Heart left ventricle (tissue), 16 donors: ENCODE measurements at regions not wholly inside any gene's neighbourhood (a gene's known extent, or its start where the extent isn't known, plus 50 kb on each side); places are given as distances from the start of the nearest gene placed in this dataset.

Experiments
- ATAC-seq, 4 donors: fragments of 200-7000 bp; cut with Tn5 transposase; one replicate each; pipeline ENCODE4 v1.9.1; 2020 to 2022; ENCODE audit warnings: moderate library complexity in 4 of 4, mild to moderate bottlenecking in 3 of 4, moderate number of reproducible peaks in 1 of 4
- DNase-seq, 5 donors: peaks; one replicate each; pipeline ENCODE4 v3.0.0-alpha.2; 2020
- H3K27ac ChIP-seq, 12 donors: fragments of 200-600 bp; sonication (generic) in 4 of 12; one replicate each; pipeline versions ENCODE4 v1.5.0 to v1.8.0; 2016 to 2022; ENCODE audit warnings: mild to moderate bottlenecking in 2 of 12
- H3K27me3 ChIP-seq, 9 donors: fragments of 200-600 bp; sonication (generic) in 2 of 9; one replicate each; pipeline versions ENCODE4 v1.5.1 to v1.8.0; 2016 to 2022; ENCODE audit warnings: mild to moderate bottlenecking in 3 of 9
- H3K36me3 ChIP-seq, 9 donors: fragments of 200-600 bp; sonication (generic) in 2 of 9; one replicate each; pipeline versions ENCODE4 v1.5.0 to v1.8.0; 2018 to 2022; ENCODE audit warnings: mild to moderate bottlenecking in 2 of 9
- H3K4me1 ChIP-seq, 12 donors: fragments of 200-600 bp; sonication (generic) in 4 of 12; one replicate each; pipeline versions ENCODE4 v1.5.0 to v1.8.0; 2016 to 2022; ENCODE audit warnings: mild to moderate bottlenecking in 3 of 12
- H3K4me3 ChIP-seq, 12 donors: fragments of 200-600 bp; sonication (generic) in 4 of 12; one replicate each; pipeline versions ENCODE4 v1.5.0 to v1.8.0; 2017 to 2022; ENCODE audit warnings: mild to moderate bottlenecking in 9 of 12, moderate library complexity in 4 of 12
- H3K9me3 ChIP-seq, 12 donors: fragments of 200-600 bp; sonication (generic) in 4 of 12; one replicate each; pipeline versions ENCODE4 v1.5.0 to v1.8.0; 2016 to 2022; ENCODE audit warnings: mild to moderate bottlenecking in 1 of 12
- POLR2A ChIP-seq, 2 donors: fragments of 450-650 bp; IDR thresholded peaks; one replicate each; pipeline ENCODE4 v1.6.1; 2017; ENCODE audit warnings: antibody characterized with exemption in 2 of 2, mild to moderate bottlenecking in 2 of 2, moderate library complexity in 2 of 2
- WGBS, 4 donors: extraction: QIAGEN DNeasy Blood & Tissue Kit in 2 of 4; methylation state at CpG; one replicate each; pipeline versions ENCODE4 v1.1.5 to v1.1.7; 2013 to 2018; 5-methylcytosine and 5-hydroxymethylcytosine counted together
- intact Hi-C, 10 donors: fragments of 100-400 bp; cut with DNase I; formaldehyde crosslinking; loops; one replicate each; pipeline versions ENCODE4 v1.11.1 to v1.14.2; 2022
- TF ChIP-seq, protein P1 (sequence below), 12 donors: fragments of 200-600 bp; sonication (generic) in 4 of 12; IDR thresholded peaks; one replicate each; pipeline versions ENCODE4 v1.5.0 to v1.8.0; 2018 to 2022; ENCODE audit warnings: antibody characterized with exemption in 12 of 12, mild to moderate bottlenecking in 5 of 12
- donor health status: ischemic (EF 13 %, LVEDD 7.1; RV severe dilation, severe dysfunction).
- donor health status: healthy with polysubstance abuse.
- donor health status: DM: no; HTN: yes; CAD: no.
- donor health status: DM: no; HTN: no; CAD: no.
- donor health status: ischemic (EF 25% LVEDD 6.9; RV normal size, moderate dysfunction).
- donor health status: ischemic (EF 25% LVEDD 5.7; RV mildly dilated, moderate dysfunction).
- donor health status: healthy.
- donor health status: DM: yes; HTN: yes; CAD: no.
- donor health status: ischemic (EF 35%, LVEDD 5.7; RV mildly dilated, moderate dysfunction).
- donor health status: nonischemic (EF 11% LVEDD 7.7; RV severe dilation, severe dysfunction).
- donor health status: DM: yes; HTN: yes; CAD: no.
- donor health status: PGD.
- donor health status: ischemic (EF 29% LVEDD 5.4; RV normal size, mild dysfunction).
- donor health status: nonischemic (EF 23%, LVEDD 6.1; RV moderate dilation, normal function).

DNA sequence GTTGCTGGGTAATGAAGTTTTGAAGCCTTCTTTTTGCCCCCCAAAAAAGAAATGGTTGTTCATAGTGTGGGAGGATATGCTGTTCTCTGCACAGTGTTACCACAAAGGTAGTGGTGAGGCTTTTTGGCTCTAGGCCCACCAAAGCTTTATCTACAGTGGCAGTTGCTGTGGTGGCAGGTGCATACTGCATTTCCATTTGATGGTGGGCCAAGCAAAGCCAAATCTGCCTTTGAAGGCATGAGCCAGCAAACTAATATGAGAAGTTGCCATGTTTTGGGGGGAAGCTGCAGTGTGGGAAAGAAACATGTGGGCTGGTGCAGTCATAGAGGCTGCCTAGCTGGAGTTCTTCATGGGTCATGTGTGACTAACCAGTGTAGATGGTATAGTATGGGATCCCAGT is 858.1 kb upstream of the TSPY4 start:
- ATAC-seq, result no peak
- no peaks in the 10 kb centered on the region for H3K9me3 ChIP-seq
- H3K36me3 ChIP-seq, result no peaks in the 10 kb centered on the region
- H3K27me3 ChIP-seq, result no peaks in the 10 kb centered on the region
- H3K4me3 ChIP-seq, result no peak overlapping the region
- no peak for TF ChIP-seq POLR2A (IDR thresholded peaks at IDR 0.05)
- DNase-seq, result no peak
- H3K27ac ChIP-seq, result no peak overlapping the region
- intact Hi-C loops, result no loop called here
- H3K4me1 ChIP-seq, result no peaks in the 10 kb centered on the region

GRCh38 chrY:8488955-8489354 is 848.3 kb upstream of the TSPY4 start:
- H3K36me3 ChIP-seq, result no peaks in the 10 kb centered on the region
- no peaks in the 10 kb centered on the region for H3K4me1 ChIP-seq
- H3K27me3 ChIP-seq, result no peaks in the 10 kb centered on the region
- ATAC-seq (no peak), DNase-seq (no peak)
- no peak overlapping the region for H3K27ac ChIP-seq
- H3K4me3 ChIP-seq, result no peak overlapping the region
- intact Hi-C loops, result no loop called here
- TF ChIP-seq, protein P1, sequence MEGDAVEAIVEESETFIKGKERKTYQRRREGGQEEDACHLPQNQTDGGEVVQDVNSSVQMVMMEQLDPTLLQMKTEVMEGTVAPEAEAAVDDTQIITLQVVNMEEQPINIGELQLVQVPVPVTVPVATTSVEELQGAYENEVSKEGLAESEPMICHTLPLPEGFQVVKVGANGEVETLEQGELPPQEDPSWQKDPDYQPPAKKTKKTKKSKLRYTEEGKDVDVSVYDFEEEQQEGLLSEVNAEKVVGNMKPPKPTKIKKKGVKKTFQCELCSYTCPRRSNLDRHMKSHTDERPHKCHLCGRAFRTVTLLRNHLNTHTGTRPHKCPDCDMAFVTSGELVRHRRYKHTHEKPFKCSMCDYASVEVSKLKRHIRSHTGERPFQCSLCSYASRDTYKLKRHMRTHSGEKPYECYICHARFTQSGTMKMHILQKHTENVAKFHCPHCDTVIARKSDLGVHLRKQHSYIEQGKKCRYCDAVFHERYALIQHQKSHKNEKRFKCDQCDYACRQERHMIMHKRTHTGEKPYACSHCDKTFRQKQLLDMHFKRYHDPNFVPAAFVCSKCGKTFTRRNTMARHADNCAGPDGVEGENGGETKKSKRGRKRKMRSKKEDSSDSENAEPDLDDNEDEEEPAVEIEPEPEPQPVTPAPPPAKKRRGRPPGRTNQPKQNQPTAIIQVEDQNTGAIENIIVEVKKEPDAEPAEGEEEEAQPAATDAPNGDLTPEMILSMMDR (IDR thresholded peaks at IDR 0.05), result no peak
- no peak for TF ChIP-seq POLR2A (IDR thresholded peaks at IDR 0.05)
- H3K9me3 ChIP-seq, result no peaks in the 10 kb centered on the region
- 38 to 43% methylated on average over 1 of the region's 1 CpG; no CpG with 5 or more reads in 2 of the 4 donors for WGBS, 4 donors

GRCh38 chrY:8489880-8490630 is 847.2 kb upstream of the TSPY4 start:
- Histone ChIP-seq H3K27ac (no peak overlapping the region), H3K9me3 (no peaks in the 10 kb centered on the region), H3K27me3 (no peaks in the 10 kb centered on the region), H3K36me3 (no peaks in the 10 kb centered on the region), H3K4me3 (no peak overlapping the region), H3K4me1 (no peaks in the 10 kb centered on the region)
- intact Hi-C loops, result no loop called here
- DNase-seq (no peak), ATAC-seq (no peak)
- WGBS, 4 donors, result 61 to 71% methylated on average over 4 of the region's 4 CpGs; no CpG with 5 or more reads in 2 of the 4 donors
- TF ChIP-seq, protein P1 (IDR thresholded peaks at IDR 0.05), result no peak
- TF ChIP-seq POLR2A (IDR thresholded peaks at IDR 0.05), result no peak

DNA sequence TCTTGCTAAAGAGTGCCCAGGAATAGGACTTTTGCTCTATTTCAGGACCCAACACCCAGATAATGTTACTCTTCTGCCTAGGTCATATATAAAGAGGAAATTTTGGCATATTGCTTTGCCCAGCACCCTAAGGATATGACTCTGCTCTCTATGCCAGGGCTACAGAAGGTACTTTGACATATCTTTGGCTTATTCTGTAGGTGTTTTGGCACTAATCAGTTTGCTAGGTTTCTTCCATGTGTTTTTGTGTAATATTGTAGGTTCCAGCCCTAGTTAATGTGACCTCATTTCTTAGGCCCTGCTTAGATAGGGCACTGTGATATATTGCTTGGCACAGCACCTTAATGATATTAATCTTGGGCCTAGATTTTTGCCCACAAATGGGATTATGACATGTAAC is 842.9 kb upstream of the TSPY4 start:
- Histone ChIP-seq H3K4me1 (no peaks in the 10 kb centered on the region), H3K4me3 (no peak overlapping the region), H3K27me3 (no peaks in the 10 kb centered on the region), H3K36me3 (no peaks in the 10 kb centered on the region), H3K27ac (no peak overlapping the region), H3K9me3 (no peaks in the 10 kb centered on the region)
- no peak for TF ChIP-seq POLR2A (IDR thresholded peaks at IDR 0.05)
- TF ChIP-seq, protein P1 (IDR thresholded peaks at IDR 0.05), result no peak
- no peak for DNase-seq
- no peak for ATAC-seq
- intact Hi-C loops, result no loop called here

DNA sequence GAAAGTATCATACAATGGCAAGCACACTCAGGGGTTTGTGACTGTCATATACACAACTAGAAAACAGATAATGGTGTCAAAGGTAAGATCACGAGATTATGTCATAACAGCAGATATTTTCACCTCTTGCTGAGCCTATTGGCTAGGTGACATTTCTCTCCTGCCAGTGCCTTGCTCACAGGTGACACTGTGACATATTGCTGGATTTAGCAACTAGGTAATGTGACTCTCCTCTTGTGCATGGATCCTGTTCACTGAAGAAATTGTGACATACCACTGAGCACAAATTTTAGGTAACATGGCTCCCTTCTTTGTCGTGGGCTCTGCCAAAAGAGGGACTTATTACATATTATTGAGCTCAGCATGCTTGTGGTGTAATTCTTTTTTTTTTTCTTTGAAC is 842.0 kb upstream of the TSPY4 start:
- H3K9me3 ChIP-seq, result no peaks in the 10 kb centered on the region
- DNase-seq, result no peak
- intact Hi-C loops, result no loop called here
- no peak overlapping the region for H3K4me3 ChIP-seq
- WGBS, 4 donors, result 30 to 31% methylated on average over 2 of the region's 2 CpGs; no CpG with 5 or more reads in 2 of the 4 donors
- H3K36me3 ChIP-seq, result no peaks in the 10 kb centered on the region
- ATAC-seq, result no peak
- TF ChIP-seq, protein P1 (IDR thresholded peaks at IDR 0.05), result no peak
- TF ChIP-seq POLR2A (IDR thresholded peaks at IDR 0.05), result no peak
- H3K27me3 ChIP-seq, result no peaks in the 10 kb centered on the region
- H3K27ac ChIP-seq, result no peak overlapping the region
- H3K4me1 ChIP-seq, result no peaks in the 10 kb centered on the region
